Natural killer cell treated with Interleukin-12 subunit alpha and Interleukin-12 subunit beta and Interleukin-15 and Interleukin-18, amount 100 ng/mL, for 72 hours (primary cell): ENCODE measurements at regions not wholly inside any gene's neighbourhood (a gene's known extent, or its start where the extent isn't known, plus 50 kb on each side); places are given as distances from the start of the nearest gene placed in this dataset.

Source experiments
- ATAC-seq, 2 donors: fragments of 150-1000 bp; cut with Tn5 transposase in 1 of 2; sonication (Bioruptor Pico), chemical (Tn5 transposase) in 1 of 2; 2 replicates each; pipeline ENCODE4 v1.10.0; 2021
- DNase-seq: peaks from one replicate; pipeline ENCODE4 v3.0.0; 2022; ENCODE audit warnings: low spot score
- H3K27ac Mint-ChIP-seq, 2 donors: 1 replicate in 1 of 2; 2 replicates in 1 of 2; pipeline ENCODE4 v1.8.0; 2022; ENCODE audit warnings: mixed read lengths in 2 of 2, mild to moderate bottlenecking in 1 of 2, moderate library complexity in 1 of 2
- H3K27me3 Mint-ChIP-seq, 2 donors: 1 replicate in 1 of 2; 2 replicates in 1 of 2; pipeline ENCODE4 v1.8.0; 2022; ENCODE audit warnings: mixed read lengths in 2 of 2
- H3K36me3 Mint-ChIP-seq: one replicate; pipeline ENCODE4 v1.8.0; 2022; ENCODE audit warnings: mixed read lengths
- H3K4me1 Mint-ChIP-seq, 2 donors: 1 replicate in 1 of 2; 2 replicates in 1 of 2; pipeline ENCODE4 v1.8.0; 2022; ENCODE audit warnings: low read depth in 2 of 2, mixed read lengths in 2 of 2, mild to moderate bottlenecking in 1 of 2
- H3K4me3 Mint-ChIP-seq: one replicate; pipeline ENCODE4 v1.8.0; 2022; ENCODE audit warnings: mixed read lengths
- H3K9me3 Mint-ChIP-seq: 2 replicates; pipeline ENCODE4 v1.8.0; 2022; ENCODE audit warnings: mixed read lengths

DNA sequence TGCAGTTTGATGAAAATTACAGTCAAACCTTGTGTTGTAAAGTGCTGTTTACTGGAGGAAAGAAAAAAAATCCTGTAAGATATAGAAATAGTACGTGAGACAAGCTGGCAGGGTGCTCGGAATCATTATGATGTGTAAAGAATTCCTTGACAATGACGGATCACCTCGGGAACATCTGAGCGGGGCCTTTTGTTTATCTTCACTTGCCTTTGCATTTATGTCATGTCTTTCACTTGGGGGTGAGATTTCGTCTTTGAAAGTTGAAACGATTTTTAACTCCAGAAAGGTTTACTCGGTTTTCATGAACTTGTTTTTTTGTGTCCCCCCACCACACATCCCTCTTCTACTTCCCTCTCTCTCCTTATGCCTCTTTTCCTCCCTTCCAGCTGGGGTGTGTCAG is 128.3 kb upstream of the VEPH1 start:
- Mint-ChIP-seq H3K27ac (no peak overlapping the region), H3K27me3 (peaks cover 11 to 27% of the 10 kb centered on the region in 2 donors)
- DNase-seq, result no peak

DNA sequence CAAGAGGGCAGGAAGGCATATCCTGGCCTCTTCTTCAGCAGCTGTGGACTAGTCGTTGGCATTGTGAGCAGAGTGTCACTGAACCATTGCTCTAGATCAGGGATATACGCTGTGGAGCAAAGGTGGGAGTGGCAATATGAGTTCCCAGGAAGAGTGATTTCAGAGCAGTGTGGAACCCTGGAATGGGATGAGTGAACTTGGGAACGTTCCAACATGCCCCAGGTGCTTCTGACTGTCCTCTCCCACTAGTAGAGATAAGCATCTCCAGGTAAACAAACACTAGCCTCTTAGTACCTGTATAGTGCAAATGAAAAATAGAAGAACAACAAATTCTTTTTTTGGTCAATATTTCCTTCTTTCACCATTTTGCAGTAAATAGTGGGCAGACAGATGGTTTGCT is 123.6 kb upstream of the VEPH1 start:
- DNase-seq (no peak), ATAC-seq (no peak)
- H3K36me3 Mint-ChIP-seq, result no peaks in the 10 kb centered on the region
- no peak overlapping the region for H3K4me3 Mint-ChIP-seq
- H3K27me3 Mint-ChIP-seq, result peaks cover 11 to 35% of the 10 kb centered on the region in 2 donors
- no peaks in the 10 kb centered on the region for H3K4me1 Mint-ChIP-seq
- no peak overlapping the region for H3K27ac Mint-ChIP-seq
- H3K9me3 Mint-ChIP-seq, result no peaks in the 10 kb centered on the region

More for the DNA sequence above, 128.3 kb upstream of the VEPH1 start:
- Mint-ChIP-seq H3K4me3 (no peak overlapping the region), H3K36me3 (no peaks in the 10 kb centered on the region), H3K4me1 (no peaks in the 10 kb centered on the region), H3K9me3 (peaks cover 2% of the 10 kb centered on the region)
- ATAC-seq, result no peak

DNA sequence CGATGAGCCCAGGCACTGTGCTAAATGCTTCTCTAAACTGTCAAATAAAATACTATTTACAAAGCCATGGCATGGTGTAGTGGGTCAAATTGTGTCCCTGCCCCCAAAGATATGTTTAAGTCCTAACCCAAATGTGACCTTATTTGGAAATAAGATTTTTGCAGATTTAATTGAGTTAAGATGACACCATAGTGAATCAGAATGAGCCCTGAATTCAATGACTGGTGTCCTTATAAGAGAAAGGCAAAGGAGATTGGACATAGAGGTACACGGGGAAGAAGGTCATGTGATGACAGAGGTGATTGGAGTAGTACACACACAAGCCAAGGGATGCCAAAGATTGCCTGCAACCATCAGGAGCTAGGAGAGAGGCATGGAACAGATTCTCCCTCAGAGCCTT is 121.6 kb upstream of the VEPH1 start:
- ATAC-seq (no peak), DNase-seq (no peak)
- Mint-ChIP-seq H3K4me1 (no peaks in the 10 kb centered on the region), H3K36me3 (no peaks in the 10 kb centered on the region), H3K27me3 (peaks cover 8 to 32% of the 10 kb centered on the region in 2 donors), H3K27ac (no peak overlapping the region), H3K9me3 (no peaks in the 10 kb centered on the region), H3K4me3 (no peak overlapping the region)

DNA sequence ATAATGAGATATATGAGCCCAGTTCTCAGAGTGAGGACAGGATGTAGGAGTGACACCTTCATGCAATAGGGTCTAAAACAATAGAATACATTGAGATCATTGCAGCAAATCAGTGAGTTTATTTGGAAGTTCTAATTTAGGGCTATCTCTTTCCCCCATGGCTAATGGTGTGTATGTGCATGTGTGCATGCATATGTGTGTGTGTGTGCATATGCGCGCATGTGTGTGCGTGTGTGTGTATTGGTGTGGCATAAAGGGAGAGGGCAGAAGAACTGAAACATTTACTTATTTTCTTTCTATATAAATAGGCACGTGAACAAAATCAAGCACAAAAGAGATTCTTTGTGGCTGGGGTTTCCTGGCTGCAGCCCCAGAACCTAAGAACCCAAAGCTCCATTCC is 115.7 kb upstream of the VEPH1 start:
- DNase-seq, result no peak
- no peaks in the 10 kb centered on the region for H3K9me3 Mint-ChIP-seq
- peaks cover 0 to 5% of the 10 kb centered on the region in 2 donors for H3K4me1 Mint-ChIP-seq
- H3K36me3 Mint-ChIP-seq, result no peaks in the 10 kb centered on the region
- H3K4me3 Mint-ChIP-seq, result no peak overlapping the region
- peaks cover 3 to 14% of the 10 kb centered on the region in 2 donors for H3K27me3 Mint-ChIP-seq
- no peak overlapping the region for H3K27ac Mint-ChIP-seq
- no peak for ATAC-seq

DNA sequence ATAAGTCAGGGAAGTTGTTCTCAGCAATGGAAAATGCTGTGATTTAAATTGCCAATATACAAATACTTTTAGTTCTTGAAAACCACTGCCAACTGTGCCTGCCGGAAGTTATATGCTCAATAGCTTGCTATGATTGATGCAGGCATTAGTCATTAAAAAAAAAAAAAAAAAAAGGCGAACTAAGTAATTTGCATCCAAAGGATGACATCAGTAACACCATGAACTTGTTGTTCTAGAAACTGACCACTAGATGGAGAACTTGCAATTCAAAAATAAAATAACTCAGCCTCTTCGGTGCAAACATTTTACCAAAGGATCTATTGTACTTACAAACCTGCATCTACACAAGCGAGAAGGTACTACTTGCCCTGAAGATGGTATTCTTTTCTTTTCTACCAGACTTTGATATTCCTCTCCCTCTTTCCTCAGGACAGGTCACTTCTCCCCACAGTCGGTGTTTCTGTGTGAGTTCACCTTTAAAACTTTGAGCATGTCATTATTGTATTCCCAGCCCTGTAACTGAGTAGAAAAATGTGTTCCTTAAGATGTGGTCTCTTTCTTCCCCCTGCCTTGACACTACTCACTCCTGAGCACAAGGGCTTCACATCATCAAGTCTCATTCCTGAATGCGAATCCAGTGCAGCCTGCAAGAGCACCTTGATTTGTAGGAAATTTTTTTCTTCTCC is 115.0 kb upstream of the VEPH1 start:
- Mint-ChIP-seq H3K27me3 (peaks cover 3 to 12% of the 10 kb centered on the region in 2 donors), H3K4me1 (peaks cover 0 to 5% of the 10 kb centered on the region in 2 donors), H3K36me3 (no peaks in the 10 kb centered on the region), H3K27ac (no peak overlapping the region), H3K4me3 (no peak overlapping the region), H3K9me3 (no peaks in the 10 kb centered on the region)
- ATAC-seq (peak; percentile 68 to 74), DNase-seq (no peak)

DNA sequence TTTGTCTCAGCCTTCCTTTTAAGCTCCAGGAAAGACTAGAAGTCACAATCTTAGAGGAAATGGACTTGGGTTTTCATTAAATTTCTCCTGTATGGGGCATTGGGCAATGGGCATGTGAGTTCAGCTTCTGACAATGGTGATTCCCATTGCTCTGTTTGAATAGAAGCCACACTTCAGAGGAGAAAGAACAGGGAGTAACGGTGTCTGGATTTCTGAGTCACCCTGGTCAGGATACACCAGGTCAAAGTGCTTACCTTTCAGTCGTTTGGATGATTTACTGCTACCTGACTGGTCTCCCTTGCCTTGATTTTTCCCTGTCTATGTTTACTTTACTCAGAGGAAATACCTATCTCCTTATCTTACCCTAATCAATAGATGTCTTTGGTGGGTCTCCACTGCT is 111.7 kb upstream of the VEPH1 start:
- Mint-ChIP-seq H3K4me3 (no peak overlapping the region), H3K9me3 (no peaks in the 10 kb centered on the region), H3K27ac (no peak overlapping the region), H3K36me3 (no peaks in the 10 kb centered on the region), H3K27me3 (peaks cover under 1 to 11% of the 10 kb centered on the region in 2 donors), H3K4me1 (peaks cover 0 to 5% of the 10 kb centered on the region in 2 donors)
- no peak for ATAC-seq
- no peak for DNase-seq

DNA sequence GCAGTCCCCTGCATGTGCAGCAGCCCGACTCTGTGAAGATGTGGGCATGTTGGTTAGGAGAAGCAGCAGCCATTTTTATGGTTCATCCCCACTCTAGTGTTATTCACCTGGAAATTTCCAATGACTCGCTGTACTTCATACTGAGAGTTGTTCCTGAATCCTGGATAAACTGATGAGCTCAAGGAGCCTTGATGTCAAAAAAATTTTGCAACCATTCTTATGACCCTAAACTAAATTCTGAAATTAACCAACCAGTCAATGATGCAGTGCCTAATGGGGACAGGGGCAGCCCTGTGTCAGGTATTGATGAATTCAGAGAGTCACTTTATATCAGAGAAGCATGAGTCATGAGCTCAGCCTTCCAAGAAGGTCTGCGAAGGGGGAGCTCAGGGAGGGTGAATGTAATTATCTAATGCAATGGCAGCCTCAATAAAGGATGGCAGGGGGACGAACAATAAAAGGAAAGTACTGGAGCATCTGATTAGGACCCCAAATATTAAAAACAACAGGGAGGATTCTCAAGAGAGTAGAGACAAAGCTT is 108.4 kb upstream of the VEPH1 start:
- Mint-ChIP-seq H3K4me3 (no peak overlapping the region), H3K27me3 (peaks cover 6 to 19% of the 10 kb centered on the region in 2 donors), H3K36me3 (no peaks in the 10 kb centered on the region), H3K4me1 (peaks cover 0 to 4% of the 10 kb centered on the region in 2 donors), H3K9me3 (no peaks in the 10 kb centered on the region), H3K27ac (no peak overlapping the region)
- ATAC-seq, result no peak
- DNase-seq, result no peak

DNA sequence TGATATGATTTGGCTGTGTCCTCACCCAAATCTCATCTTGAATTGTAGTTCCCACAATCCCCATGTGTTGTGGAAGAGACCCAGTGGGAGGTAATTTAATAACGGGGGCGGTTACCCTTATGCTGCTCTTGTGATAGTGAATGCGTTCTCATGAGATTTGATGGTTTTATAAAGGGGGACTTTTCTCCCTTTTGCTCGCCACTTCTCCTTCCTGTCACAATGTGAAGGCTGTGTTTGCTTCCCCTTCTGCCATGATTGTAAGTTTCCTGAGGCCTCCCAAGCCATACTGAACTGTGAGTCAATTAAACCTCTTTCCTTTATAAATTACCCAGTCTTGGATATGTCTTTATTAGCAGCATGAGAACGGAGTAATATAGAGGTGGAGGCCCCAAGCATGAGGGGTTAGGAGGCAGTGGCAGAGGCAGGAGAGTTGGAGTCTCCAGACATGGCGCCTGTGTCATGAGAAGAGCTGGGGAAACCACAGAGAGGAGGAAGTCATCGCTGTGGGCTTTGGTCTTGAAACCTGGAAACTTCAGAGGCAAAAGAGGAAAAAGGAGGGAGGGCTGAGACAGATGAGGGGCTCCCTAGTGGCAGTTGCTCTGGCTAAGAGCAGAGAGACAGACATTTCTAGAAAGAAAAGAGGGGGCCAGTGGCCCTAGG is 107.8 kb upstream of the VEPH1 start:
- H3K36me3 Mint-ChIP-seq, result no peaks in the 10 kb centered on the region
- peaks cover 0 to 5% of the 10 kb centered on the region in 2 donors for H3K4me1 Mint-ChIP-seq
- ATAC-seq (no peak), DNase-seq (no peak)
- no peaks in the 10 kb centered on the region for H3K9me3 Mint-ChIP-seq
- peaks cover 7 to 19% of the 10 kb centered on the region in 2 donors for H3K27me3 Mint-ChIP-seq
- no peak overlapping the region for H3K4me3 Mint-ChIP-seq
- H3K27ac Mint-ChIP-seq, result no peak overlapping the region

DNA sequence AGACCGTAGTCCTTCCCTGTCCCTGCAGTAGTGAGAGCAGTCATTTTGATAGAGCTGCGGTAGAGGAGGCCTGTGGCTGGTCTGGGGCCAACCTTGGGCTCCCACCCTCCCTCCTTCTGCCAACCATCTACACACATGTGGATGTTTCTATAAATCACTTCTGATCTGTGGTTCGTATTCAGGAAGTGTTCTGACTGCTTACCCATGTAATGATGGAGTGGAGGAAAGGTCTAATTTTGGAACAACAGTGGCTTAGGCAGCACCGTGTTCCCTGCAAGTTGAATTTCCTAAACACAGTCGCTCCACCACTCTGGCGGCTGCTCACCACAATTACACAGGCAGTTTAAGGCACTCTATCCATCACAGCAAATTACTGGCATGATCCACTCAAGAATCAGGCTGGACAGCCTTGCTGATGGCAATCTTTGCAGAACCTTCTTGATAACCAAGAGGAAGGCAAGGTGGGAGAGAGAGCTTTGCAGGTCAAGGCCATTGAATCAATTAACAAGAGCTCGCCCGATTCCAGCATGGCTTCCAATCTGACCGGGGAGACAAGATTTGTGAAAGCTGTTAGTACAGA is 104.7 kb upstream of the VEPH1 start:
- H3K27ac Mint-ChIP-seq, result no peak overlapping the region
- peaks cover 0 to 5% of the 10 kb centered on the region in 2 donors for H3K4me1 Mint-ChIP-seq
- H3K36me3 Mint-ChIP-seq, result no peaks in the 10 kb centered on the region
- ATAC-seq (no peak), DNase-seq (no peak)
- peaks cover 8 to 19% of the 10 kb centered on the region in 2 donors for H3K27me3 Mint-ChIP-seq
- H3K4me3 Mint-ChIP-seq, result no peak overlapping the region
- no peaks in the 10 kb centered on the region for H3K9me3 Mint-ChIP-seq

DNA sequence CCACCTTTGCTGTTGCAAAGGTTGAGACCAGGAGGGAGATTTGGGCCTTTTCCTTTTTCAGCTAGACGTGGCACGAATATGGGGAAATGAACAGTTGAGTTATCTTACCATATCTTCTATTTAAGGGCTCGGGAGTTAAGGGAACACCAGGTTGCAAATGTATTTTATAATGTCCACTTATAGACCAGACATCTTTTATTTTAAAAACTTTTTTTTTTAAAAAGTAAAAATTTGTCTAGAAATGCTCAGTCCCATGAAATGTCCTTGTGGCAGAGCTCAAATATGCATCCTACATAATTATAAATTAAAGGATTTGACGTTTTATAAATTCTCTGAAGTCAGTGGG is 103.6 kb upstream of the VEPH1 start:
- ATAC-seq (no peak), DNase-seq (no peak)
- Mint-ChIP-seq H3K4me1 (peaks cover 0 to 5% of the 10 kb centered on the region in 2 donors), H3K4me3 (no peak overlapping the region), H3K9me3 (no peaks in the 10 kb centered on the region), H3K36me3 (no peaks in the 10 kb centered on the region), H3K27me3 (peaks cover 8 to 19% of the 10 kb centered on the region in 2 donors), H3K27ac (no peak overlapping the region)

DNA sequence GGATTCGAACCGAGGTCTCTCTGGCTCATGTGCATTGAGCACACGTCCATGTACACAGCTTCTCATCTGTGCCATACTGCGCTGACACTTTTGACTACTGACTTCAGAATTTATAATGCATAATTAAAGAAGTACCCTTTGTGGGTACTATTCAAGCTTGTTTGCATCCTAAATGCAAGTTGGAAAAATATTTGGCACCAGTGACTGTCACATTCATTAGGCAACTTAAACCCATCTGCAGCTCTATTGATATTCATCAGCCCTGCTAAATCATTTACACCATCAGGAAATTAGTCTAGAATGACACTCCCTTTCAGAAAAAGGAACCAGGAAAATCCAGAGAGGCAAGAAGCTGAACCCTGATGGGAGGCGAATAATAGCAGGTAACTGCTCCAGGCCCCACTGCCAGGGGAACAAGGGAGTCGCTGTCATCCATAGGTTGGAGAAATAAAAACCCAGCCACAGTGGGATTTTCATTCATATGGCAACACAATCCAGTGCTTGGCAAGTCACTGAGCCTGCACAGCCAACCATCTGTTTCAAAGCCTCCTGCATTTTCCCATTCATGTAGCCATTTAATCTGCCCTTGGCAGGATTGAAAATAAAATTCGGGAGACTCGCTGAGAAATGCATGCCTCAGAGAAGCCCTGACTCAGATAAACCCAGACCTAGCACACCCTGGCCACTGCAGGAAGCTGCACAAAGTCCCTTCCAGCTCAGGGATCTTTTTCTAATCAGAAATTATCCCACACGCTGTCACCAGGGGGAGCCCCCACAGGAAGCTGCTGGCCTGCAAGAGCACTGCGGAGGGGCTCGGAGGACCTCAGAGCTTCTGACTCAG is 103.0 kb upstream of the VEPH1 start:
- ATAC-seq (peak; percentile 79 to 80), DNase-seq (peak; percentile 76)
- H3K27ac Mint-ChIP-seq, result no peak overlapping the region
- peaks cover 8 to 13% of the 10 kb centered on the region in 2 donors for H3K27me3 Mint-ChIP-seq
- no peaks in the 10 kb centered on the region for H3K9me3 Mint-ChIP-seq
- H3K36me3 Mint-ChIP-seq, result no peaks in the 10 kb centered on the region
- peaks cover 0 to 5% of the 10 kb centered on the region in 2 donors for H3K4me1 Mint-ChIP-seq
- H3K4me3 Mint-ChIP-seq, result no peak overlapping the region

DNA sequence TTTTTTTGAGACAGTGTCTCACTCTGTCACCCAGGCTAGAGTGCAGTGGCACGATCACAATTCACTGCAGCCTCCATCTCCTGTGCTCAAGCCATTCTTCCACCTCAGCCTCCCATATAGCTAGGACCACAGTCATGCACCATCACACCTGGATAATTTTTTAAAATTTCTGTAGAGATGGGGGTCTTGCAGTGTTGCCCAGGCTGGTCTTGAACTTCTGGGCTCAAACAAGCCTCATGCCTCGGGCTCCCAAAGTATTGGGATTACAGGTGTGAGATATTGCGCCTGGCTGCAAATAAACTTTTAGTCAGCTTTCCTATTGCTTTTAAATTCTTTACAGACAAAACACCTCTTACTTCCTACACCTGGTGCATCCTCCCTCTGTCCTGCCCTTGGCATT is 102.1 kb upstream of the VEPH1 start:
- DNase-seq, result no peak
- Mint-ChIP-seq H3K27ac (no peak overlapping the region), H3K27me3 (peaks cover 7 to 8% of the 10 kb centered on the region in 2 donors), H3K9me3 (no peaks in the 10 kb centered on the region), H3K4me3 (no peak overlapping the region), H3K4me1 (peaks cover 0 to 5% of the 10 kb centered on the region in 2 donors), H3K36me3 (no peaks in the 10 kb centered on the region)
- no peak for ATAC-seq

DNA sequence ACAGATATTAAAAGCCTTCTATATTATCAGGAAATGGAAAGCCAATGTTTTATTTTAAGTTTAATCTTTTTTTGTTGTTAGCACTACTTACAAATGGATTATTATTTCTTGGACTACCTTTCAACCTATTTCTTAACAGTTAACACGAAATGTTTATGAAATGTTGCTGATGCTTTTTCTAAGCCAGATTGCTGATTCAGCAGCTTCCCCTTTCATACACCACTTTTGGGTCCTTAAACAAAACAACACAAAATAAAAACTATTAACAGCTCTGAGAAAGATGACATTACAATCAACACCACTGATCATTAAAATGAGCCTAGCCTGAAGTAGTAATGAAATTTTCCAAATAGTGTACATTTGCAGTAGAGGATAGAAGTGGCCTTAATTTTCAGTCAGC is 99.2 kb upstream of the VEPH1 start:
- ATAC-seq (no peak), DNase-seq (no peak)
- Mint-ChIP-seq H3K36me3 (no peaks in the 10 kb centered on the region), H3K27ac (no peak overlapping the region), H3K4me3 (no peak overlapping the region), H3K4me1 (peaks cover 0 to 3% of the 10 kb centered on the region in 2 donors), H3K9me3 (no peaks in the 10 kb centered on the region), H3K27me3 (peaks cover 4 to 5% of the 10 kb centered on the region in 2 donors)
